Left ventricle myocardium inferior (tissue), 1 donor: ENCODE measurements at regions not wholly inside any gene's neighbourhood (a gene's known extent, or its start where the extent isn't known, plus 50 kb on each side); places are given as distances from the start of the nearest gene placed in this dataset.

Experiments
- DNase-seq: peaks from one replicate; pipeline ENCODE4 v3.0.0-alpha.2; 2020
- H3K27ac ChIP-seq: fragments of 200-600 bp; replicated peaks from 2 replicates; pipeline ENCODE4 v1.8.0; 2021
- H3K27me3 ChIP-seq: fragments of 200-600 bp; 2 replicates; pipeline ENCODE4 v1.8.0; 2021; ENCODE audit warnings: low read depth
- H3K36me3 ChIP-seq: fragments of 200-600 bp; 2 replicates; pipeline ENCODE4 v1.8.0; 2021
- H3K4me1 ChIP-seq: fragments of 200-600 bp; 2 replicates; pipeline ENCODE4 v1.8.0; 2021
- H3K4me3 ChIP-seq: fragments of 200-600 bp; 2 replicates; pipeline ENCODE4 v1.8.0; 2021; ENCODE audit warnings: mild to moderate bottlenecking, moderate library complexity
- H3K9me3 ChIP-seq: fragments of 200-600 bp; replicated peaks from 2 replicates; pipeline ENCODE4 v1.8.0; 2021
- CTCF ChIP-seq: fragments of 200-600 bp; IDR thresholded peaks from 2 replicates; pipeline ENCODE4 v1.8.0; 2021; ENCODE audit warnings: antibody characterized with exemption, mild to moderate bottlenecking, borderline replicate concordance
- intact Hi-C: fragments of 100-400 bp; cut with micrococcal nuclease; formaldehyde crosslinking; loops from one replicate; pipeline ENCODE4 v1.11.0; 2022
- donor health status: DM: no; HTN: yes; CAD: no; lungs with severe emphysema.

GRCh38 chr5:57341380-57341979, 141.1 kb downstream of the ACTBL2 start:
- Histone ChIP-seq H3K4me3 (no peak overlapping the region), H3K4me1 (no peaks in the 10 kb centered on the region), H3K36me3 (no peaks in the 10 kb centered on the region), H3K27ac (no peak overlapping the region), H3K9me3 (peaks cover 3% of the 10 kb centered on the region), H3K27me3 (no peaks in the 10 kb centered on the region)
- no peak for TF ChIP-seq CTCF
- intact Hi-C loops = no loop called here
- no peak for DNase-seq

- Histone ChIP-seq H3K9me3 (no peaks in the 10 kb centered on the region), H3K4me1 (no peaks in the 10 kb centered on the region), H3K27me3 (no peaks in the 10 kb centered on the region), H3K36me3 (no peaks in the 10 kb centered on the region), H3K4me3 (no peak overlapping the region), H3K27ac (no peak overlapping the region)
- no peak for TF ChIP-seq CTCF
- DNase-seq = no peak
- intact Hi-C loops = no loop called here
Observed at GRCh38 chr5:57340681-57341080, 141.9 kb downstream of the ACTBL2 start.

DNA sequence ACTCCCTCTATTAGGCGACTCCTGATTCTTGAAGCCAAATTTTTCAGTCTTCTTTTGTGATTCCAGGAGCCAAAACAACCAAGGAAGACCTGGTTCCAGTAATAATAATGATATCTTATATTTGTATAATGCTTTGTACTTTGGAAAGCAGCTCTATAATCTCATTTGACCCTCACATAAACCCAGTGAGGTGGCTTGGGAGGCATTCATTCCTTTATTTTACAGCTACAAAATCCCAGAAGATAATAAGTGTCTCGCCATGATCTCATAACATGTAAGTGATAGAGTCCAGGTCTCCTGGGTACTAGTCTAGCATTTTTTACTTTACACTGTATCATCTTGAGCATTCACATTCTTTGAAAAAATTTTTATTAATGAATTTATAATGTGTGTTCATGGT, 143.1 kb downstream of the ACTBL2 start:
- Histone ChIP-seq H3K9me3 (no peaks in the 10 kb centered on the region), H3K36me3 (no peaks in the 10 kb centered on the region), H3K27ac (no peak overlapping the region), H3K27me3 (no peaks in the 10 kb centered on the region), H3K4me1 (no peaks in the 10 kb centered on the region), H3K4me3 (no peak overlapping the region)
- intact Hi-C loops = no loop called here
- DNase-seq = no peak
- no peak for TF ChIP-seq CTCF

DNA sequence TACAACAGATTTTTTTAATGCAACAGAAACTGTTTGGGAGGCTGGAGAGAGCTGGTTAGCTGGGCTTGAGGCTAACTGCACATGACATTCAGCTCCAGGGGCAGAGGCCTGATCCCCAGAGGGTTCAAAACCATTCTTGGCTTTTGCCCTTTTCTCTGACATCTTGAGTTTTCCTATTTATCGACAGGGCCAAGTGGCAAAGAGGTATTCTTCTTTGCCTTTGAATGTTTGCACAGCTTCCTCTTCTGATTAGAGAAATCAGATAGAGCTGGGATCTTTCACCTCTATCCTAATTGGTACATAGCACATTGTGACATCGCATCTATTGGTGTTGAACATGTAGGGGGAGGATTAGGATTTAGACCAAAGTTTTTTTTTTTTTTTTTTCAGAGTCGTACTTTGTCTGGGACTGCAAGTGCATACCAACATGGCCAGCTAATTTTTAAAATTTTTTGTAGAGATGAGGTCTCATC, 143.7 kb downstream of the ACTBL2 start:
- no peak for TF ChIP-seq CTCF
- Histone ChIP-seq H3K36me3 (no peaks in the 10 kb centered on the region), H3K4me3 (no peak overlapping the region), H3K4me1 (no peaks in the 10 kb centered on the region), H3K27me3 (no peaks in the 10 kb centered on the region), H3K9me3 (no peaks in the 10 kb centered on the region), H3K27ac (no peak overlapping the region)
- DNase-seq = no peak
- intact Hi-C loops = no loop called here

- no peak for DNase-seq
Observed at GRCh38 chr5:57338068-57338867, 144.3 kb downstream of the ACTBL2 start.

More at GRCh38 chr5:57338068-57338867, 144.3 kb downstream of the ACTBL2 start:
- Histone ChIP-seq H3K9me3 (no peaks in the 10 kb centered on the region), H3K27ac (no peak overlapping the region), H3K4me1 (no peaks in the 10 kb centered on the region), H3K36me3 (no peaks in the 10 kb centered on the region), H3K27me3 (no peaks in the 10 kb centered on the region), H3K4me3 (no peak overlapping the region)
- intact Hi-C loops = no loop called here
- peak; percentile 53 for TF ChIP-seq CTCF
